Activated gamma-delta T cell (primary cell): ENCODE measurements at regions not wholly inside any gene's neighbourhood (a gene's known extent, or its start where the extent isn't known, plus 50 kb on each side); places are given as distances from the start of the nearest gene placed in this dataset.

Source experiments
- DNase-seq: peaks from one replicate; lab custom pipeline; 2025; lab: John Stamatoyannopoulos, UW

DNA sequence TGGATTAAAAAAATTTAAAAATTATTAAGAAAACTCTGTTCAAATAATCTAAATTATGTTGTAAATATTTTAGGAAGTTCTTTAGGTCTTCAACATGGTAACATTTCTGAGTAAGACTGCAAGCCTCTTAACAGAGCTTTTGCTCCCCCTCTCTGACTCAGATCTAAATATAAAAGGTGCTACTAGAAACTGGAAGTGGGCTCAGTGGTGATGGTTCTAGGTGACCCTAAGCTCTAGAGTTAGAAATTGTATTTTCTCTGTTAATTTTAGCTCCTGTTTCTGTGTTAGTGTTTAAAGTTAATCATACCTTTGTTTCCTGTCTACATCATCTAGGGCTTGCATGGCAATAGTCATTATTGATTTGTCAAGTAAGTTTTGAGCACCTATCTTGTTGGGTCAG lies 159.9 kb upstream of the MEIS2 start:
- no peak for DNase-seq

DNA sequence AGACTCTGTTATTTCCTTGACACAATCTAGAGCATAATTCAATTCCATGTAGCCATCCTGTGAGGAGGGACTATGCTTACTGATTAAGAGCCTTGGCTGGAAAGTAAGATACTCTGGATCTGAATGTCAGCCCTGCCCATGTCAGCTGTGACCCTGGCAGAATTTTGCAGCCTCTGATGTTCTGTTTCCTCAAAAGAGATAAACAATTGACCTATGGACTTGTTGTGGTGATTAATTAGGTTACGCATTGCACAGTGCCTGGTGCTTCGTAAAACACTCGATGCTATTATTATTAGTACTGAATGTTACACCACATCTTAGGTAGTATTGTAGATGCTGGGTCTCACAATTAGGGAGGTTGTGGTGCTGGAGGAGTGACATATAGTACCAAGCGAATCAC lies 161.3 kb upstream of the MEIS2 start:
- no peak for DNase-seq

DNA sequence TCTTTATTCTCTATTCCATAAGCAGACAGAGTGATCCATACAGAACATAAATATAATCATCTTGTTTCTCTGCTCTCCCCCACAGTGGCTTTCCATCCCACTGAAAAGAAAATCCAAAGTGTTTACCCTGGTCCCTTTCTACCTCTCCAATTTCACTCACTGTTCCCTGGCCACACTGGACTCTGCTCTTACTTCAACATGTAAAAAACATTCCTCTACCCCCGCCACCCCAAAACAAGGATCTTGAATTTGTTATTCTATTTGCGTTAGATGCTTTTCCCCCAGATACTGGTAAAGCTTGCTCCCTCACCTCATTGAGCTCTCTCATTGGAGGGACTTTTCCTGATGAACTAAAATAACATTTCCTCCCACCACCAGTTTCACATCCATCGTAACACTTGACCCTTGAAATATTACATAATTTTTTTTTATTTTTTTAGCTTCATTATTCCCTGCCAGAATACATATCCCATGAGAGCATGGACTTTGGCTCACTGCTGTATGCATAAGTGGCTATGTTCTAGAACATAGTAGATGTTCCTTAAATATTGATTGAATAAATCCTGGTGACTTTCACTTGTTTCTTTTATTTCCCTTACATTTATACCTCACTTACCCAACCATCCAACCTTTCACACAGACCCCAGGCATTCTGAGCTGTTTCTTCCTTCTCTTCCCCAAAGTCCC lies 162.7 kb upstream of the MEIS2 start:
- DNase-seq = no peak

DNA sequence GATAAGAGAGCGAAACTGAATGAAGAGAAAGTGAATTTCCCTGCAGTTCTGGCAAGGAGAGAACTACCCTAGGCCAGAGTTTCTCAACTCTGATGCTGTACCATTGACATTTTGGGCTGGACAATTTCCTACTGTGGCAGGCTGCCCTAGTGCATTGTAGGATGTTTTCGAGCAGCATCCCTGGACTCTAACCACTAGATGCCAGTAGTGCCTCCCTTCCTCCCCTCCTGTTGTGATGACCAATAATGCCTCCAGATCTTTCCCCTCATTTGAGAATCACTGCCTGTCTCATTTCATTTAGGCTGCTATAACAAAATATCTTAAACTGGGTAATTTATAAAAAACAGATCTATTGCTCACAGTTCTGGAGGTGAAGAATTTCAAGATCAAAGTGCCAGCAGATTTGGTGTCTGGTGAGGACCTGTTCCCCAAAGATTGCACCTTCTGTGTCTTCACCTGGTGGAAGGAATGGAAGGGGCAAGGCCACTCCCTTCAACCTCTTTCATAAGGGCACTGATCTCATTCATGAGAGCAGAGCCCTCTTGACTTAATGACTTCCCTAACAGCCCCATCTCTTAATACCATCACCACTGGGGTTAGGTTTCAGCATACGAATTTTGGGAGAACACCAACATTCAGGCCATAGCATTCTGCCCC lies 188.9 kb upstream of the MEIS2 start:
- no peak for DNase-seq

DNA sequence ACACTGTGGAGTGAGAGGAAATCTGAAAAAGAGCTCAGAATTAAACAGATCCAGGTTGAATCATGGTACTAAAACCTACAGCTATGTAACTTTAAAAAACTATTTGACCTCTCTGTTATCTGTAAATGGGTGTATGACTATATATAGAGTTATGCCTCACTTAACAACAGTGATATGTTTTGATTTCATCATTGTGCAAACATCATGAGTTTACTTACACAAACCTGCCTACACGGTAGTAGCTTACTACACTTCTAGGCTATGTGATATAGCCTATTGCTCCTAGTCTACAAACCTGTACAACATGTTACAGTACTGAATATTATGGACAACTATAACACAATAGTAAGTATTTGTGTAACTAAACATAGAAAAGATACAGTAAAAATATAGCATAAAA lies 191.6 kb upstream of the MEIS2 start:
- no peak for DNase-seq

DNA sequence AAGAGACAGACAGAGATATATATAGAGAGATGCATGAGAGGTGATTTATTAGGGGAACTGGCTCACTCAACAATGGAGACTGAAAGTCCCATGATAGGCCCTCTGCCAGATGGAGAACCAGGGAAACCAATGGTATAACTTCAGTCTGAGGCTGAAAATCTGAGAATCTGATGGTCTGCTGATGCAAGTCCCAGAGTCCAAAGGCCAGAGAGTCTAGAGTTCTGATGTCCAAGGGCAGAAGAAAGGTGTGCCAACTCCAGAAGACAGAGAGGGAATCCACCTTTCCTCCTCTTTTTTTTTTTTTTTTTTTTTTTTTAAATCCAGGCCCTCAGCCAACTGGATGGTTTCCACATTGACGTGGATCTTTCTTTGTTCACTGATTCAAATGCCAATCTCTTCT lies 197.9 kb upstream of the MEIS2 start:
- DNase-seq = no peak

DNA sequence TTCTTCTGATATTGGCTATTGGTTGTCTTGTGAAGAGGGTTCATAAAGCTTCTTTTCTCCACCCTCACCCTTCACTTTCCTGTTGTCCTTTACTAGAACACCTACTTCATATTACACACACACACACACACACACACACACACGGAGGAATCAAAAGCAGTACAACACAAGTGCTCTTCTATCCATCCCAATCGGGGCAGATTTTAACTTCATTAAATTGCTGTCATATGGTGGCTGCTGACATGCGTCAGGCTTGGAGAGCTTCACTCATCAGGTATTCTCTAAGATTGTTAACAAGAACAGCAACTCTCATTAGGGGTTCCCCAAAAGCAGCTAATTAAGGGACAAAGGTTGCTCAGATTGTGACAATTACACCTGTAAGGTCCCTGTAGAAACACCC lies 239.1 kb upstream of the MEIS2 start:
- DNase-seq = no peak

DNA sequence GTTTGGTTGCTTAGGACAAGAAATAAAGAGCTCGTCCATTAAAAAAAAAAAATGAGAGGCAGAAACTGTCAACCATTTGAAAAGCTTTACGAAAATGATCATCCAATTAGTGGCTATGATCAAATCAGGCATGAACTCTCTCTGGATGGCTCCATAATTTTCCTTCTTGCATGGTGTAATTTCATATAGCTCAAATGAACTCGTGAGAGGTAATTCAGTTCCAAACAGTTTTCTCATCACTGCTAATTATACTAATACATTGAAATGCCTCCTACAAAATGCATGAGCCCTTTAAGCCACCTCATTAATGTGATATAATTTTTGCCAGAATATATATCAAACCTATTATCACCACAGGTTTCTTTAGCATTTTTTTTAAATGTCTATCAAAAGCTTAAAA lies 239.5 kb upstream of the MEIS2 start:
- no peak for DNase-seq

DNA sequence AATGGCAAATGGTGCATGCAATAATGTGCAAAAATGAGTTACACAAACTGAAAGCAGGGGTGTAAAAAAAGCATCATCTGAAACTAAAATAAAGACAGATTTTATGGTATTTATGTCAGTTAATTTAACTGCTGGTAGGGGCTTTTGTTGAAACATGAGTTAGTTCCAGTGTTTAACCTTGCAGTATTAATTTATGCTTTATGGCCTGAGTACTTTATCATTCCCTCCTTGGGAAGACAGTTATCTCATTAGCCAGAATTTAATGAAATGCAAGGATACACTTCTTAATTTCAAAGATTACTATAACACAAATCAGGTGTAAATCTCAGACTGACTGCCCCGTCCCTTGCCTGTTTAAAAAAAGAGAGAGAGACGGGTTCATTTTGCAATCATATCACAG lies 240.1 kb upstream of the MEIS2 start:
- DNase-seq = no peak

DNA sequence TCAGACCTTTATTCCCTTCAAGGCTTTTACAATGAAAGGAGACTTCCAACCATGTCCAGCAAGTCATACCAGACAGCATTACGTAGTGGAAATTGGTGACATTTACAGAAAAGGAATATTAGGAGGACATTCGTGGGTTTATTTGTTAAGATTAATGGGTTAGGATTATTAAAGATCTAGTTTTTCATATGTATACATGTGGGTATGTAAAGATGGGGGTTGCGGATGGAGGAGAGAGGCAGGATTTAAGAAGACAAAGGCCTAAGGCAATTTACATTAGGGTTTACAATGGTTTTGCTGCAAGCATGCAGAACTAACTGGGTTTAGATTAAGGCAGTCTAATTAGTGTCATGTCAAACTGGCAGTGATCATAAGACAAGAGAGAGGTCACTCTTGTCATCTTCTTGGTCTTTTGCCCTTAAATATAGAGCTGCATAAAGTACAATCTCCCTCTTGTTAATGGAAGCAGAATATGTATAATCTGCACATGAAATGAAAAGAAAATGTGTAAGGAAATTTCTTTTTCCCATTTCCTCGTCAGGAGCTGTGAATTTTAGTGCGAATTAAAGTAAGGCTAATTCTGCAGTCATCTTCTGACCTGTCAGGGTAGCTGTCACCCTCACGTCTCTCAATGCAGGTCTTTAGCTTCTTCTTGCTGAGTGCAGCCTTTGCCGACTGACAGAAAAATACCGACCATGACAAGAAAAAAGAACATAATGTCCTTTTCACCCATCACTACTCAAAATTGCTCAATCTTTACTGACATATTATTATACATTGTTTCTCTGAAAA lies 258.9 kb upstream of the MEIS2 start:
- no peak for DNase-seq

DNA sequence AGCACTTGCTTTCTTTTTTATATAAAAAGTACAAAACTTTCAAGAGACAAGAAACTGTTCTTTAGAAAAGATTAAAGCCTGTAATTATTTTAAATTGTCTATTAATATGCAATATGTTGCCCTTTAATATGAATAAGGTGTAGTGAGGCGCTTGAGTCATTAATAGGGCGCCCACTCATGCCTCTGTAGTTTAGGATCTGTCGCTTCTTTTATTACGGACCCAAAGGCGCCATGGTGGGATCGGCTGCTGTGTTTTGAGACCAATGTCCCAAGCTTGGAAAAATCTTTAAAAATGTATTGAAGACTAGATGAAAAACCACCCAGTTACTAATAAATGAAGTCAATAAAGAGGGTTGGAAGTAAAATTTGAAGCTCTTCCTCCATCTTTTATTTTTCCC lies 259.5 kb upstream of the MEIS2 start:
- DNase-seq = no peak

DNA sequence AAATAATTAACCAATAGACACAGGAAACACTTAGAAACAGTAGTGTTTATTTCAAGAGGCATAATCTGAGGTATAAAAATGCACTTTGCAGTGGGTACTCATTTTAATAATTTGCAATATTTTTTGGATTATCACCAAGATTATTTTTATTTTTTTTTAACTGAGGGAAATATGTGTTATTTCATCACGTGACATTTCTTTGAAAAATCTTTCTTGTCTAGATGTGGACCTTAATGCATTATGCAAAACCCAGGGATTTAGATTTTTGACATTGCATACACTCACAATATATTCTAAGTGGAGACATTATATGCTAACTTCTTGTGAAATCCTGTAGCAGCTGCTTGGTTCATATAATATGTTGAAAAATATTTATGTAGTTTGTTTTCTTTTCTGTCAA lies 260.4 kb upstream of the MEIS2 start:
- no peak for DNase-seq

DNA sequence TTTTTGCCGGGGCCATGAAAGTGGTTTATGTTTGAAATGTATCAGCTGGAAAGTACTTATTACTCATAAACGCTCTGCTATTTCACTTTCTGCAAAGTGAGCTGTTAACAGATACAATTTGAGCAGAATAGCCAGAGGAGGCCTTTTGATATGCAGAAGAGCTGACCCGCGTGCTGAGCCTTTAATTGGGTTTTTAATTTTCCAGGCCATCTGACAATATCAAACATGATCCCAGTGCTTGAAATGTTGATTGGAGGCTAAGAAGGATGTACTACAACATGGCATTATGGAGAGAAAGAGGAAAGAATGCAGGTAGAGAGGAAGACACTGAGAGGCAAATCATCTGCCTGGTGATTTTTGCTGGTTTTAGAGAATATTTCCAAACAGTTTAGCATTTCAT lies 261.3 kb upstream of the MEIS2 start:
- DNase-seq = no peak

DNA sequence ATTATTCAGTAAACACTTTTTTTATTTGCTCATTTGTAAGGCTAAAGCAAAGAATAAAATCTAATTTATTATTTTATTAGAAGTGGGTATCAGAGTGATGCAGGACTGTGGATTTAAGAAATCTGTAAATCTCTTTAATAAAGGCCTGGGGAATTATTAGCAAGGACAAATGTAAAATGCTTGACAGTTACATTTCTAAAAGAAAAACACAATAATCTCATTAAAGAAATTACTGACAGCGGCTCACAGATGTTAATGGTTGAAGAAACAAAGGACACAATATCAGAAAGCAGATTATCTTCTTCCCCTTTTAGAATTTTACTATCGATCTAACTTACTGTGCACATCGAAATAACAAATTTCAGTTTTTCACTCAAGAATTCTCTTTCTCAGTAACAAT lies 262.1 kb upstream of the MEIS2 start:
- no peak for DNase-seq

DNA sequence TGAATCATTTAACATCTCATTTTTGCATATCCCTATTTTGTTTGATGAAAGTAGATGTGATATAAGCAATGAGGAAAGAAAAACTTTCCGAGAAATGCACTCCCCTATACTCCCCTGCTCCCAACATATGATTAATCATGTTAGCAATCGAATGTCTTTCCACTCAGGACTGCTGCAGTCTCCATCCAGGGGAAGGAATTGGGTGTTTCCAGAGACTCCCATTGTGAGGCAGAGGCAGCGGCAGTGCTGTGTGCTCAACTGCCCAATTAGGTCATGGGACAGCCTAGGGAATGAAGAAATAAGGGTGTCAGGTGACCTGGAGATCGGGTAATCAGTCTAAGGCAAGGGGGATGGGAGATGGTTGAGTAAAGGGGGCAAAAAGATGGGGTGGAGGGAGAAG lies 268.6 kb upstream of the MEIS2 start:
- DNase-seq = no peak

DNA sequence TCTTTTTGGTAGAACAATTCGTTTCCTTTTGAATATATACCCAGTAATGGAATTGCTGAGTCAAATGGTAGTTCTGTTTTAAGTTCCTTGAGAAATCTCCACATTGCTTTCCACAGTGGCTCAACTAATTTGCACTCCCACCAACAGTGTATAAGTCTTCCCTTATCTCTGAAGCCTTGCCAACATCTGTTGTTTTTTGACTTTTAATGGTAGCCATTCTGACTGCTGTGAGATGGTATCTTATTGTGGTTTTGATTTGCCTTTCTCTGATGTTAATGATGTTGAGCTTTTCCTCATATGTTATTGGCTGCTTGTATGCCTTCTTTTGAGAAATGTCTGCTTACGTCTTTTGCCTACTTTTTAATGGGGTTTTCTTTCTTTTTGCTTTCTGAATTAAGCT lies 270.6 kb upstream of the MEIS2 start:
- DNase-seq = no peak

DNA sequence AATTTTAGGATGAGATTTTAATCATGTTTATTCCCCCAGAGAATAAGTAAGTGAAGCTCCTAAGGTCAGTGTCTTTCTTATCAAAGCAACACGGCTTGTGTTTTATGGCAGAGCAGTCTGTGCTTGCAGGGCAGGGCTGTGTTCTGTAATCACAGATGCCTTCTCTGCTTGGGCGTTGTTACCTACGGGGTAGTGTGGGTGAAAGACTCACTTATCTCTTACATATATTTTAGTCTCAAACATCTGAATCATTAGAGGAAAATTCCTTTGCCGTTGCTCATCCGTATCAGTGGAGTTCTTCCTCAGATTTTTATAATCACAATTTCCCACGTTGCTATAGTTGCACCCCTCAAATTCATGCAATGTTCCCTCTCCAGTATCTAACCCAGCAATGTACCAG lies 271.7 kb upstream of the MEIS2 start:
- no peak for DNase-seq

DNA sequence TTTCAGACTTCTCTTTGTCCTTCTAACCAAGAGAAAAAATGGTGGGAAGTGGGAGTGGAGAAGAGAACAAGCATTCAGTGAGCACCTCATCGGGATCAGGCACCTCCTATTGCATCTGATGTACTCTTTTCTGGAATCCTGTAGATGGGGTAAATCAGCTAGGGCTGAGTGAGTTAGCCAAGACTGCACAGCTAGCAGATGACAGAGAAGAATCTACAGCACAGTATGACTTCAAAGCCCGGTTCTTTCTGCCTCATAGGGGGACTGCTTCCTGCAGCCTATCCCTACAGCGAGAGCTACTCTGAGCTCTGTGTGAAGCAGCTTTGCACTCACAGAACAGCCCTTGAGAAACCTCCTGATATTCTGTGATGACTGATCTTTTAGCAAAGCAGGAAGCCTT lies 275.2 kb upstream of the MEIS2 start:
- no peak for DNase-seq

DNA sequence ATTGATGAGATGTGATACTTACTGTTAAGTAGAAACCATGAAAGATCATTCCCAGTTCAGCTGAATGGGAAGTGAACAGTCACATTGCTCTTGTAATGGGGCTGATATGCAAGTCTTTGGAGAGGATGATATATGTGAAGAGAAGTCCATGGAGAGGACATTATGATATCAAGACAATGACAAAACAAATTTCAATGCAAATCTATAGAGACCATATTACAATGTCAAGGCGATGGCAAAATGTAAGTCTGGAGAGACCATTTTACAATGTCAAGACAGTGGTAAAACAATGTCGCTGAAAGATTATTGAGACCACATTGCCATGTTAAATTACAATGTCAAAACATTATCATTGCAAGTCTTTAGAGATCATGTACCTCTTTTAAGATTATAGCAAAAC lies 277.1 kb upstream of the MEIS2 start:
- DNase-seq = no peak

DNA sequence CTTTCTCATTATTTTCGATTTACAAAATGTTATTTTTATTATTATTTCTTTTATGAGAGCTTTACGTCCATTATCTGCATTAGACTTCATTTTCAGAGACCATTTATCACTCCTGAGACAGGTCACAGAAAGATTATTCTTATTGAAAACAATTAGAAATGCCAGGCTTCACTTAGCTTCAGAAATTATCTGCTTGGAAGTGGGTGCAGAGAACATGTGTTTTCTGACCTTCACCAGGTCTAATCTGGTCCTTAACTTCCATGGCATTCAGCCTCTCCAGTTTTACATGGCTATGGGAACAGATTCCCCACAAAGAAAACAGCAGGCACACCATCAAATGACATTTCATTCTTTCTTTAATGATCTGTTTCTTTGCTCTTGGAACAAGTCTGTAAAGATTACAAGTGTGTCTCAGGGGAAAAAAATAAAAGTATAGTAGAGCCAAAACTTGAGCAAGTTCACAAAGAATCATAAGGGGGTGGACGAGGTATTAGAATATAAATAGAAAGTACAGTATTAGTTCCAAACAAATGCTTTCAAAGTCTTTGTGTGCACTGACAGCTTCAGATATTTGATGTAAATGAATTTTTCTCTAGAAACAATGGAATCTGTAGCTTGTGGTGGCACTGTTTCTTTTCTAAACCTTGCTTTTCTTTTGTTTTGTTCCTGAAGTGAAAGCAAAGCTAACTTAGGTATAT lies 294.2 kb upstream of the MEIS2 start:
- DNase-seq = no peak

DNA sequence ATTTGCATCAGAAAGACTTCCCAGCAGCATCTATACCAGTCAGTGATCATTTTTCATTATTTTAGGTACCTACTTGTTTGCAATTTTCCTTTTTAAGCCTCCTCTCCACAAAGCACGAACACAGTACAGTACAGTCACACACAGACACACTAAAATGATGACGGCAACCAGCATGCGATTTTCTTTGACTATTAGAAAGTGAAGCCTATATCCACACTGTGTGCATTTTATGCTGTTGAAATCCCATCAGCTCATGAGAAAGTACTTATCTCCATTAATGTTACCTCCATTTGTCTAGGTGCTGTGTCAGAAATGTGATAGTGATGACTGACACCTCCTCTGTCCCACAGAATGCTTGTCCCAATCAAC lies 294.7 kb upstream of the MEIS2 start:
- DNase-seq = no peak

DNA sequence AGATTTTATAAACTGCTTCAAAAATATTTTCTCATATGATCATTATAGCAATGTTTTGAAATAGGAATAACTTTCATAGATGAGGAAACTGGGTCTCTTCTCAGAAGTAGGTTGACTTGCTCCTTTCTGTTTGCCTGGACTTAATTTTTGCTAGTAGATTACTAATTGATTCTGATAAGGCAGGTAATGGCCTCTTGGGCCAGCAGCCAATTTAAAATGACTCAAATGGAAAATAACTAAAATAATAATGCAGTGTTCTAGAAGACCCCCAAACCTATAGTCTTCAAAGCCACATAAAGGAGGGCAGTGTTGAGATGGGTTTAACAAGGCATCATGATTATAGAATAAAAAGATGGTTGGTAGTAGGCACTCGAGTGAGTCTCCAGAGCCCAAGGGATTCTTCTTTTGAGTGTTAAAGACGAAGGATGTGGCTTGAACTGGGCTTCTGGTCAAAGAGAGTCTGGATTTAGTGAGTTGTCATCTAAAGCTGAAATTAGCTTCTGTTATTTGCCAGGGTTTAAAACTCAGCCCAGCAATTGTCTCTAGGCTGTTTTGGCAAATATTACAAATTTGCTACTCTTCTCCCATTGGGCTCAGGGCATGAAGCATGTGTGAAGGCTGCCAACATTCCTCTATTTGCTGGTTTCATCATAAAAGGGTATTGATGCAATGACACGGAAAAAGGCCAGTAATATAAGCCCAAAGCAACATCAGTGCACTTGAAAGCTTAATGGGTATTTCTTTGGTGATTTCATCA lies 297.1 kb upstream of the MEIS2 start:
- DNase-seq = no peak
